Fibroblast of the aortic adventitia (primary cell): ENCODE measurements at regions not wholly inside any gene's neighbourhood (a gene's known extent, or its start where the extent isn't known, plus 50 kb on each side); places are given as distances from the start of the nearest gene placed in this dataset.
A peak's percentile ranks its signal among the peaks of the same experiment; 100 is the strongest.
"Not testable (repeated sequence)": the region's sequence is repeated elsewhere in the genome, so short reads cannot be mapped to it uniquely, and the experiment has no call there.

Experiments
- DNase-seq: peaks from one replicate; pipeline ENCODE4 v3.0.0-alpha.2; 2010; ENCODE audit warnings: low read depth
- H3K4me3 ChIP-seq: 2 replicates; pipeline ENCODE4 v1.5.1; 2011; ENCODE audit warnings: low read depth, mild to moderate bottlenecking, control low read depth, low read length, moderate library complexity
- CTCF ChIP-seq: IDR thresholded peaks from 2 replicates; pipeline ENCODE4 v1.5.1; 2011; ENCODE audit warnings: mild to moderate bottlenecking, low read length, control low read depth, inconsistent platforms; ENCODE audit not compliant: insufficient read depth

GRCh38 chr5:106454651-106455415 lies 1215.9 kb downstream of the EFNA5 start:
- peak; percentile 27 for DNase-seq
- TF ChIP-seq CTCF, result peak; percentile 40
- no peak overlapping the region for H3K4me3 ChIP-seq

GRCh38 chr5:106454050-106454449 lies 1216.7 kb downstream of the EFNA5 start:
- H3K4me3 ChIP-seq, result no peak overlapping the region
- TF ChIP-seq CTCF, result no peak
- DNase-seq, result no peak

GRCh38 chr5:106451998-106452397 lies 1218.7 kb downstream of the EFNA5 start:
- no peak overlapping the region for H3K4me3 ChIP-seq
- no peak for TF ChIP-seq CTCF
- DNase-seq, result no peak

- DNase-seq, result no peak
- TF ChIP-seq CTCF, result no peak
- no peak overlapping the region for H3K4me3 ChIP-seq
Measured at GRCh38 chr5:106443746-106444145, 1227.0 kb downstream of the EFNA5 start.

- TF ChIP-seq CTCF, result no peak
- no peak overlapping the region for H3K4me3 ChIP-seq
- DNase-seq, result no peak
Measured at GRCh38 chr5:106435185-106435584, 1235.6 kb downstream of the EFNA5 start.

DNA sequence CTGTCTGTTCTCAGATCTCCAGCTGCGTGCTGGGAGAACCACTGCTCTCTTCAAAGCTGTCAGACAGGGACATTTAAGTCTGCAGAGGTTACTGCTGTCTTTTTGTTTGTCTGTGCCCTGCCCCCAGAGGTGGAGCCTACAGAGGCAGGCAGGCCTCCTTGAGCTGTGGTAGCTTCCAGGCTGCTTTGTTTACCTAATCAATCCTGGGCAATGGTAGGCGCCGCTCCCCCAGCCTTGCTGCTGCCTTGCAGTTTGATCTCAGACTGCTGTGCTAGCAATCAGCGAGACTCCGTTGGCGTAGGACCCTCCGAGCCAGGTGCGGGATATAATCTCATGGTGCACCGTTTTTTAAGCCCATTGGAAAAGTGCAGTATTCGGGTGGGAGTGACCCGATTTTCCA lies 1240.0 kb downstream of the EFNA5 start:
- DNase-seq, H3K4me3 ChIP-seq: not testable (repeated sequence)

DNA sequence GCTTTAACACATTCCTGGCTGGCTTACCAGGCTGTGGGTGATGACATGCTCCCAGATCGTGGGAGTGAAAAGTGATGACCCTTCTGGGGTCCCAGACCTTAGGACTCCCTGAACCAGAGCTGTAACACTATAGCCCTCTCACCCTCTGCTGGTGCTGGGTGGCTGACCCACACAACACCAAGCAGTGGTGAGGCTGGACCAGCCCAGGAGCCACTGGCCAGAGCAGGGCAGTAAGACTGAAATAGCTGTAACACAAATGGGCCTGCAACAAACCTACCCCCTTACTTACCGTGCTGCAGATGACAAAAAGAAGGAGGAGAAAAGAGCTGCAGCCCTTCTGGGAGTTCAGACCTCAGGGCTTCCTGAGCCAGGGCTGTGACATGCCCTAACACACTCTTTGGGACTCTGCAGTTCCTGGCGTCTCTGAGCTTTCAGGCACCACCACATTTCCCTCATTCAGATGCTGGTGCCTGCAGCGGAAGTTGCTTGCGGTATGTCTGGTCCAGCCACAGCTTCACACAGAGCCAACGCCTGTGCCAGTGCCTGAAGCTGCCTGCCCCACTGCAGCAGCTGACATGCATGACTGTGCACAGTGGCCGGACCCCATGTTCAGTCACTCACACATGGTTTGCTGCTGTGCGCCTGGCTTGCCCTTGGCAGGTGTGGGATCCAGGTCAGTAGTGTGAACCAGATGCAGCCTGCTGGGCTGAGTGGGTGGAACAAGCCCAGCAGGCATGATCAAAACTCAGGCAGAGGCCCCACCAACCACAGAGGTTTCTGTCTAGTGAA lies 1247.4 kb downstream of the EFNA5 start:
- TF ChIP-seq CTCF, result no peak
- H3K4me3 ChIP-seq, result no peak overlapping the region
- no peak for DNase-seq
